ENCODE measurements at regions not wholly inside any gene's neighbourhood (a gene's known extent, or its start where the extent isn't known, plus 50 kb on each side); places are given as distances from the start of the nearest gene placed in this dataset.
A peak's percentile ranks its signal among the peaks of the same experiment; 100 is the strongest.

DNA sequence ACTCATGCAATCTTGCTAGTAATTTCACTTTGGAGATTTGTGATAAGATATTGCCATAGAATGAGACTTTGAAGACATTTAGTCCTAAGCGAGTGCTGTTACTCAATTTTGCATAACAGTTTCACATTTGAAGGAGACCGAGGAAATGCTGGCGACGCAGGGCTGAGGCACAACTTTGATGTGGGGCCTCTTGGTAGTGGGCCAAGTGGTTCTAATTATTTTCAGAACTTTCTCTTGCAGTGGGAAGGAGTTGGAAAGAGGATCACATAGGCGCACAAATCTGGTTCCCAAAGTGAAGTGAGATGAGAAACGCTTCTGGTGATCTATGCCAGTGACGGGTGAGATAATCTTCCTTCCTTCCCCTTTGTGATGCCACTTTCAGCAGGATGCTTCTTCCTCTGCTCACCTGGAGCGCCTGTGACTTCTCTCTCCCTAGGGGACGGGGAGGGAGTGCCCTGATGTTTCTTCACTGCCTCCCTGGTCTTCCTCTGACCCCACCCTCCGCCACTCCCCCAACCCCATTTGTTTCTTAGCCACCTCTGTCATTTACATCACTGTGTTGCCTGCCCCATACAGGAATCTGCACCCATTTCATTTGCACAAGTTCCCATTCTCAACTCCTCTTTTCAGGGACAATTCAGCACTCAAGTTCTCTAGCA lies 138.9 kb upstream of the MID1 start:
- Histone ChIP-seq H3K9me3 (replicated peaks) (peaks cover 9% of the 10 kb centered on the region; the same call in 1 of the 2 replicates), H3K27me3 (no peaks in the 10 kb centered on the region), H3K36me3 (no peaks in the 10 kb centered on the region), H3K27ac (no peak overlapping the region), H3K4me3 (no peak overlapping the region), H3K4me1 (peaks cover 24% of the 10 kb centered on the region)
- DNase-seq, result no peak

DNA sequence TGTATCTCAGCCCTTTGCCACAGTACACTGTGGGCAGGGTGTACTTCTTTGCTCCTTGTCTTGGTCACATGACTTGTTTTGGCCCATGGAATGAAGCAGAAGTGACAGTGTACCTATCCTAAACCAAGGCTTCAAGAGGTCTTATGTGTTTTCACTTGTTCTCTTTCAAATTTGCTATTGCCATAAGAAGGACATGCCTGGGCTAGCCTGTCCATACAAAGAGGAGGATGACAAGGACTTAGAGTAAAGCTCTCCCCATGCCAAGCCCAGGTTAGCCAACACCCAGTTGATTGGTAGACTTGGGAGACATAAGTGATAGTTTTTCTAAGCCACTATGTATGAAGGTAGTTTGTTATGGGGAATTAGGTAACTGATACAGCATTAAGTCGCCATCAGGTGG lies 141.1 kb upstream of the MID1 start:
- no peak for DNase-seq
- no peaks in the 10 kb centered on the region for H3K36me3 ChIP-seq
- H3K27me3 ChIP-seq, result no peaks in the 10 kb centered on the region
- peaks cover 16% of the 10 kb centered on the region for H3K4me1 ChIP-seq
- no peak overlapping the region for H3K4me3 ChIP-seq
- peaks cover 9% of the 10 kb centered on the region; the same call in 1 of the 2 replicates for H3K9me3 ChIP-seq (replicated peaks)
- H3K27ac ChIP-seq, result no peak overlapping the region

DNA sequence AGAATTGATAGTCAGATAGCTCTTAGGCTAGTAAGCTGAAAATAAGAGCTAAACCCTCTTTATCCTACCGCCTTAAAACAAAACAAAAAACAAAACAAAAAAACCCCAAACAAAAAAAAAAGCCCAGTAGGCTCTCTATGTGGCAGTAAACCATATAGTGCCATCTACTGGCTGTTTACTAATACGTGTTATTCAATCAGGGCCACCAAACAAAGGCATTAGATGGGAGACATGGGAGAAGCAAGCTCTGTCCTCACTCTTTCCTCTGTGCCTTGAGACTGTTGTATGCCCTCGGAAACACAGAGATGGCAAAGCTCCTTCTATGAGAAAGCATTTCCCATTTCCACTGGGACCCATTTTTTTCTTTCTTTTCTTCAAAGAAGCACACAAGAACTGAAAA lies 148.8 kb upstream of the MID1 start:
- Histone ChIP-seq H3K9me3 (replicated peaks) (no peaks in the 10 kb centered on the region), H3K4me1 (peaks cover 21% of the 10 kb centered on the region), H3K27ac (peak overlapping the region; percentile 96), H3K36me3 (no peaks in the 10 kb centered on the region), H3K4me3 (peak overlapping the region; percentile 55), H3K27me3 (no peaks in the 10 kb centered on the region)
- DNase-seq, result peak; percentile 57 to 88

DNA sequence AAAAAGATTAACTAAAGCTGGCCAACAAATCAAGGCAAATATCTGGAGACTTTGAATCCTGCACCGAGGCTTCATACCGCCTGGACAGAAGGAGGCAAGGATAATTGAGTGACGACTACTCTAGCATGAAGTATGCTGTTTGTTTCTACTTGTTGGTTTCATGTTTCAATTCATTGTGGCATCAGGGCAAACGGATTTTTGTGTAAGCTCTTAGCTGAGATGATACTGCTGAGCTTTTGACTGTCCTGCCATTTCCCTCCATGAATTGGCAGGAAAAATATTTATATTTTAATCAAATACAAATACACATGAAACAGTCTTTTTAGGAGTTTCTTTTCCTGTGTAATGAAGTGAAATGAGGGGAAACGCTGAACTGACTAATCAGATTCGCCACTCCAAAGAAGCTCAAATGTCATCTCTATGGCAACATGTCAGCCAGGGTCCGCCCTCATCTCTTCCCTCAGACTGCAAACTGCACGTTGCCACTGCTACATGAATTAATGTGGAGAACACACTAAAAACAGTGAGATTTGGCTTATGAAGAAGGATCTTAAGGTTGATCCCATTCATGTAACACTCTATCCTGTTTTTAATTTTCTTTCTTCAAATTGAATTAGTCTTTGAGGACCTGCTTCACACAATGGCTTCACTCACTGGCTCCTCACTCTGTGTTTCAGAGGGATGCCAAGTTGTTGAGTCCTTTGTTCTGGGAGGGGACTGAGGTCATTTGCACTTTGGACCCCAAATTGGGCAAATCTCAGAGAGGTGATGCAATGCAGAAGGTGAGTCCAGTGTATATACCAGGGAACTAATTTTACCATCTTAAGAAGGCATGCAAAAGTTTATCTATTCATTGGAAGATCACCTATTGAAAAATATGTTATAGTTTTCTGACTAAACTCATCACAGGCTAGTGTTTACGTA lies 149.6 kb upstream of the MID1 start:
- H3K4me3 ChIP-seq, result peak overlapping the region; percentile 55
- no peaks in the 10 kb centered on the region for H3K9me3 ChIP-seq (replicated peaks)
- H3K4me1 ChIP-seq, result peaks cover 18% of the 10 kb centered on the region
- peak overlapping the region; percentile 96 for H3K27ac ChIP-seq
- peak; percentile 64 to 83 for DNase-seq
- no peaks in the 10 kb centered on the region for H3K27me3 ChIP-seq
- no peaks in the 10 kb centered on the region for H3K36me3 ChIP-seq

DNA sequence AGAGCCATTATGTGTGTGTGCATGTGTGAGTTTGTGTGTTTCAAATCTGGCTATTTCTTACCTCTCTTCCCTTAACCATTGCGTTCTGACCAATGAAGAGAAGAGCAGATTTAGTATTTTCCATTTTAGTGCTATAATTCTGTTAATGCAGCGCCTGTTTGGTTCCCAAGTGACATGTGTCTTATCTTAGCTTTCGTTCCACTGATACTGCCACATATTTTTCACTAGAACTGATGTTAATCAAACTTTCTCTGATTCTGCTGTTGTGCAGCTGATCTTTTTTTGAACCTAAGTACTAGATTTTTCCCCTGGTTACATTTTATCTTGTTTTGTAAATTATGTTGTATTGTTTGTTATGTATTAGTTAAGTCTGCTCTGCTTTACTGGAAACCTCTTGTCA lies 152.9 kb upstream of the MID1 start:
- H3K27me3 ChIP-seq, result no peaks in the 10 kb centered on the region
- H3K4me1 ChIP-seq, result peaks cover 11% of the 10 kb centered on the region
- no peak overlapping the region for H3K27ac ChIP-seq
- DNase-seq, result no peak
- no peak overlapping the region for H3K4me3 ChIP-seq
- no peaks in the 10 kb centered on the region; the same call in 1 of the 2 replicates for H3K9me3 ChIP-seq (replicated peaks)
- H3K36me3 ChIP-seq, result no peaks in the 10 kb centered on the region

DNA sequence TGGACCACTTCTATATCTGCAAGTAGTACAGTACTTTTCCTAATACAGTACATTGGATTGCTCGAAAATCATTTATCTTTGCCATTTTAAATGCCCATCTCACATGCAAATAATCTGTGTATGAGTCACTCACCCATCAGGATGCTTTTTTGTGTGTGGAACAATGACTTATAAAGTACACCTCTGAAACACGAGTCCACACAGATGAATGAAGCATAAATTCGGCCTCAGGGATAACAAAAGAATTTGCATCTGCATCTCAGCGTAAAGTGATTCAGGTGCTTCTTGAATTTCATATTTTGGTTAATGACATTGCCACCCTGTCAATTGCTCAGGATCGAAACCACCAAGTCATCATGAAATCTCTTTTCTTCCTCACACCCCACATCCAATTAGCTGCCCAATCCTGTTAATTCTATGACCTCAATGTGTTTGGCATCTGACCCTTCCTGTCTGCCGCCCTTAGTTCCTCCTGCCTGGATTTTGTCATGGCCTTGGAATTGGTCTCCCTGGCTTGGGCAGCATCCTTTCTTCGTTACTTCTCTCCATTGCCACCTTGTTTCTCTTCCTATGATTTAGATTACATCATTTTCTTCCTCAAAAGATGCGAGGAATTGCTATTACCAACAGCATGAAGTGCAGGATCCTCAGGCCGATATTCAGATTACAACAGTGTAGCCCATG lies 161.6 kb upstream of the MID1 start:
- peaks cover 9% of the 10 kb centered on the region; the same call in 1 of the 2 replicates for H3K4me1 ChIP-seq
- H3K36me3 ChIP-seq, result no peaks in the 10 kb centered on the region
- no peaks in the 10 kb centered on the region for H3K27me3 ChIP-seq
- no peak overlapping the region for H3K4me3 ChIP-seq
- DNase-seq, result no peak
- no peak overlapping the region for H3K27ac ChIP-seq
- H3K9me3 ChIP-seq (replicated peaks), result no peaks in the 10 kb centered on the region; the same call in 1 of the 2 replicates

DNA sequence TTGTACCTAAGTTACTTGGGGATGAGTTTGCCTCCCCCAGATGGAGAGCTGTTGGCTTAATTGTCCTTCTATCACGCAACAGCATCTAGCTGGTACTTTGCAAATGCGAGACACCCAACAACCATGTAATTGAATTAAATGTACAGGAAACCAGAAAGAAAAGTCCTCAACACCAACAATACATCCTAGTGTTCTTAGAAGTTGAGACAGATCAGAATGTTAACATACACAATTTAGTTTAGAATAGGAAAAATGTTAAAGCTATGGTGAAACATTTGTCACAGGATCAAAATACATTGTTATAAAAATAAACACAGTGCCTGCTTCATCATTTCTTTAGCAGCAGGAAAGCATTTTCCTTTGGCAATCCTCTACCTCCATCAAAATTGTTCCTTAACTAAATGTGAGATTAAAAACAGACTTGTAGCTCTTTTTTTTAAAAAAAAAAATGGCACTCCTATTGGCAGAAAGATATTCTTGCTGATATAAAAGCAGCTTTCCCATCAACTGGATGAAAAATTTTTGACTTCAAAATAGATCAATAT lies 163.1 kb upstream of the MID1 start:
- H3K27ac ChIP-seq, result peak overlapping the region; percentile 52
- H3K4me3 ChIP-seq, result no peak overlapping the region
- peak; percentile 16 to 60 for DNase-seq
- no peaks in the 10 kb centered on the region for H3K27me3 ChIP-seq
- H3K9me3 ChIP-seq (replicated peaks), result no peaks in the 10 kb centered on the region; the same call in 1 of the 2 replicates
- H3K36me3 ChIP-seq, result no peaks in the 10 kb centered on the region
- H3K4me1 ChIP-seq, result peaks cover 9% of the 10 kb centered on the region; the same call in 1 of the 2 replicates

DNA sequence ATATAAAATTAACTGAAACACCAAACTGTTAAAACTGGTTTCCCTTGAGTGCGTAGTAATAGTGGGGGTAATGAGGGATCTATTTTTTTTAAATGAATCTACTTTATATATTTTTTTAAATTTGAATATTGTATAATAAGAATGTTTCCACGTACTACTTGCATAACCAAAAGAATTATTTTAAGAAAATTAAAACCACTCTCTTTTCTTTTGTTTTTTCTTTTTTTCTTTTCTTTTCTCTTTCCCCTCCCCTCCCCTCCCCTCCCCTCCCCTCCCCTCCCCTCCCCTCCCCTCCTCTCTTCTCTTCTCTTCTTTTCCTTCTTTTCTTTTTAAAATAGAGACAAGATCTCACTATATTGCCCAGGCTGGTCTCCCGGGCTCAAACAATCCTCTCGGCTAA lies 166.9 kb upstream of the MID1 start:
- H3K4me1 ChIP-seq, result peaks cover 9% of the 10 kb centered on the region; the same call in 1 of the 2 replicates
- no peak for DNase-seq
- no peak overlapping the region for H3K4me3 ChIP-seq
- no peak overlapping the region for H3K27ac ChIP-seq
- no peaks in the 10 kb centered on the region; the same call in 1 of the 2 replicates for H3K9me3 ChIP-seq (replicated peaks)
- no peaks in the 10 kb centered on the region for H3K27me3 ChIP-seq
- H3K36me3 ChIP-seq, result no peaks in the 10 kb centered on the region

DNA sequence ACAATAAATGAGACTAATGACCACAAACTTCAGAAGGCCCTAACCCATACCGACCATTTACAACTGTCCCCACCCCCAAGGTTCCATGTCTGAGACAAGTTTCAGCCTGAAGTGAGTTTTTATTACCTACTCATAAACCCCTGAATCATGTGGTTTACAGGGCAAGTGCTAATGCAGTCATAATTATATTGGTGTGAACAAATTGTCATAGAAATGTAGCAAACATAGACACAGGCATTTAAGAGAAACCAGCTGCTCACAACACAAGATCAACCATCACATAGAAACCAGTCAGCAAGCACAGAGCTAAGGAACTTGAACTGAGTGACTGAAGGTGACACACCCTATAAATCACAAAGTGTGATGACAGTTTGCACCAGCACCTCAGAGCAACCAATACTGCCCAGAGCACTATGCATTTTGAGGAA lies 173.8 kb upstream of the MID1 start:
- Histone ChIP-seq H3K9me3 (replicated peaks) (peaks cover 1% of the 10 kb centered on the region), H3K36me3 (no peaks in the 10 kb centered on the region), H3K27ac (no peak overlapping the region), H3K27me3 (no peaks in the 10 kb centered on the region), H3K4me3 (no peak overlapping the region), H3K4me1 (no peaks in the 10 kb centered on the region)
- DNase-seq, result no peak

DNA sequence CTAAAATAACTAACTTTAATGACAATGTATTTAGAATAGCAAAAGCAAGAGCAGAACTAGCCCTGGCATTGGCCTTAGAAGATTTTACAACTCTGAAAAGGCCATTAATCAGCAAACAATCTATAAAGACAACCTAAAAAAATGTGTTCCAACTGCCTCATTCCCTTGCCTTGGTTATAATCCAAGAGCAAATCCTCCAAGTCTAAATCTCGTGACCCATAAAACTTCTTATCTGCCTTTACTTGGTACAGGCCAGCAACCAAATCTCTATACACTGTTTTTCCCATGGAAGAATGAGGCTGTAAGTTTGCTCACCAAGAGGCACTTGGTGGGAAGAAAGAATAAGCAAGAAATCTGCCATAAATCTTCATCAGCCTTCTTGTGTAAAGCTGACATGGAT lies 175.3 kb upstream of the MID1 start:
- no peak for DNase-seq
- Histone ChIP-seq H3K4me3 (no peak overlapping the region), H3K27me3 (no peaks in the 10 kb centered on the region), H3K4me1 (no peaks in the 10 kb centered on the region), H3K27ac (no peak overlapping the region), H3K9me3 (replicated peaks) (peaks cover 5% of the 10 kb centered on the region), H3K36me3 (no peaks in the 10 kb centered on the region)

DNA sequence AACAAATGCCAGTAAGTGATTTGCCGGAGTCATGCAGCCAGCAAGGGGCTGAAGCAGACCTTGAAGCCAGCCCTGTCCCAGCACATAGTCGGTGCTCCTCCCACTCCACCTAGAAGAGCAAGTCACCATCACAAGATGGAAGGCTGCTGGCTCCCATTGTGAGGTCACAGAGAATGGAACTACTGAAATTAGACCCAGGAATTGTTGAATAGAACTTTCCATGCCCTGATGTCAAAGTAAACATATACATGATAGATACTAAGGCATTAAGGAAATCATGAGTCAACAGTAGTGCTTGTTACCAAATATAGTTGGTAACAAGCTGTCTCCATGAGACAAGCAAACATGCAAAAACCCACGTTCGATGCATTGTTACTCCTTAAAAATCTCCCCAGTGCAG lies 177.1 kb upstream of the MID1 start:
- no peak for DNase-seq

DNA sequence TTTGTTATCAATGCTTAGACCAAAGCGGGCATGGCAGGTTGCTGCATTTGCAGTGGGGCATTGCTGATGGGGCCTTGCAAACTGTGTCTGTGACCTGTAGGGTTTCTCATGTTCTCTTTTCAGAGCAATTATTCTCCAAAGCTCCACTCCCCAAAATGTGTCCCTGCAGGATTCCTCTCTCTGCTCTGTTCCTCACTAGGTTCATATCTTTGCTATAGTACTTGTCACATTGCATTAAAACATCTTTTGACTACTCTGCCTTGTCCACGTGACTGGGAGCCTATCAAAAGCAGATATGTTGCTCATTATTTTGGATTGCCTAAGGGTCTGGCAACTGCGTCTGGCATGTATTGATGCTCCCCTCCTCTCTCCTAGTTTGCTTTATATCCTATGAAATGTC lies 177.7 kb upstream of the MID1 start:
- DNase-seq, result no peak
- Histone ChIP-seq H3K9me3 (replicated peaks) (peaks cover 5% of the 10 kb centered on the region), H3K27me3 (no peaks in the 10 kb centered on the region)

More for the DNA sequence above, 177.1 kb upstream of the MID1 start:
- H3K27ac ChIP-seq, result no peak overlapping the region
- H3K4me3 ChIP-seq, result no peak overlapping the region
- H3K27me3 ChIP-seq, result no peaks in the 10 kb centered on the region
- peaks cover 5% of the 10 kb centered on the region for H3K9me3 ChIP-seq (replicated peaks)
- no peaks in the 10 kb centered on the region for H3K36me3 ChIP-seq
- H3K4me1 ChIP-seq, result no peaks in the 10 kb centered on the region

DNA sequence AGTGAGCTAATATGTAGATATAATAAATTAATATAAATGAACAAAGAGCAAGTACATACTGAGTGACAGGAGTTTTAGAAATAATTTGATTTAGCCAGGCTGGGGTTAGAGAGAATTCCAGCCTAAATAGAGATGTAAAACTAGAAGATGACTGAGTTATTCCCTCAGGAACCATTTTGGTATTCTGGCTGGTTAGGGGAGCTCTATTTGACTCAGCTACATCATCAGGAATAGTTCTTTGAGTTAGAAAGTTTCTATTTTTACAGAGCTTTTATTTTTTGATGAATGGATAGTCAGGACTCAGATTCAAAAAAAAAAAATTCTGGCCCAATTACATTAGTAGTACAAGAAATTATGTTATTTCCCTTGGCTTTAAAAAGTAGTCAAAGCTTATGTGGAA lies 180.4 kb upstream of the MID1 start:
- peaks cover 5% of the 10 kb centered on the region for H3K9me3 ChIP-seq (replicated peaks)
- no peak for DNase-seq
- no peaks in the 10 kb centered on the region for H3K27me3 ChIP-seq
- no peak overlapping the region for H3K4me3 ChIP-seq
- H3K36me3 ChIP-seq, result no peaks in the 10 kb centered on the region
- H3K27ac ChIP-seq, result no peak overlapping the region
- H3K4me1 ChIP-seq, result 0 out of 2 replicates have a peak, but pooled peaks cover 2% of the 10 kb centered on the region

More for the DNA sequence above, 177.7 kb upstream of the MID1 start:
- no peak overlapping the region for H3K27ac ChIP-seq
- H3K36me3 ChIP-seq, result no peaks in the 10 kb centered on the region
- no peaks in the 10 kb centered on the region for H3K4me1 ChIP-seq
- H3K4me3 ChIP-seq, result no peak overlapping the region

DNA sequence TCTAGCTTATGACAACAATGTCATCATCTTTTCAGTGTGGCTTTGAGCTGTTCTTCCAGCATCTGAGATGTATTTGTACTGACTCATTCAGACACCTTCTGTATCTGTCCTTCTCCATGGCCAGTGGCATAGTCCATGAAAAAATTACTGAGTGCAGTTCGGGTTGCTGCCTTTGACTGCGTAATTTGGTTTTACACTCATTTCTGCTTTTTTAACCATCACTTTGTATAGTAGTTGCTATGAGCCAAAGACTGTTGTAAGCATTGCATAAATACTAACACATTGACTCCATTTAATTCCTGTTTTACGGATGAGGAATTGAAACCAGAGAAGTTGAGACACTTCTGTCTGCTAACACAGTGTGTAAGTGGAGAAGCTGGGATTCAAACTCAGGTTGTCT lies 190.7 kb upstream of the MID1 start:
- H3K9me3 ChIP-seq (replicated peaks), result peaks cover 9% of the 10 kb centered on the region; the same call in 1 of the 2 replicates
- DNase-seq, result no peak
- no peak overlapping the region for H3K27ac ChIP-seq
- H3K4me1 ChIP-seq, result no peaks in the 10 kb centered on the region
- H3K4me3 ChIP-seq, result no peak overlapping the region
- no peaks in the 10 kb centered on the region for H3K36me3 ChIP-seq
- no peaks in the 10 kb centered on the region for H3K27me3 ChIP-seq

Measured in SJCRH30 (cell line).